NT2/D1 (cell line): ENCODE measurements at regions not wholly inside any gene's neighbourhood (a gene's known extent, or its start where the extent isn't known, plus 50 kb on each side); places are given as distances from the start of the nearest gene placed in this dataset.
"Not testable (repeated sequence)": the region's sequence is repeated elsewhere in the genome, so short reads cannot be mapped to it uniquely, and the experiment has no call there.

Experiments used
- DNase-seq: peaks from one replicate; pipeline ENCODE4 v3.0.0-alpha.2; 2011; ENCODE audit warnings: low read depth, low spot score
- H3K27me3 ChIP-seq: 2 replicates; pipeline ENCODE4 v1.6.0; 2011; ENCODE audit warnings: mild to moderate bottlenecking; ENCODE audit not compliant: insufficient read length, insufficient read depth
- H3K36me3 ChIP-seq: 2 replicates; pipeline ENCODE4 v1.6.1; 2011; ENCODE audit warnings: mild to moderate bottlenecking, low read length, mixed read lengths; ENCODE audit not compliant: insufficient read depth, insufficient read length
- H3K4me1 ChIP-seq: 2 replicates; pipeline ENCODE4 v1.5.1; 2011; ENCODE audit not compliant: insufficient read depth, insufficient read length
- H3K4me3 ChIP-seq: 2 replicates; pipeline ENCODE4 v1.5.1; 2011; ENCODE audit warnings: low read depth; ENCODE audit not compliant: insufficient read length
- H3K9ac ChIP-seq: 2 replicates; pipeline ENCODE4 v1.6.0; 2011; ENCODE audit warnings: low read depth; ENCODE audit not compliant: insufficient read length
- H3K9me3 ChIP-seq: 2 replicates; pipeline ENCODE4 v1.5.1; 2011; ENCODE audit warnings: mild to moderate bottlenecking, low read length; ENCODE audit not compliant: insufficient read depth
- SUZ12 ChIP-seq: IDR thresholded peaks from 2 replicates; pipeline ENCODE4 v1.6.1; 2011; ENCODE audit not compliant: insufficient read length, insufficient read depth; ENCODE audit errors: extremely low read depth
- YY1 ChIP-seq: IDR thresholded peaks from 2 replicates; pipeline ENCODE4 v1.6.1; 2011; ENCODE audit not compliant: insufficient read length, insufficient read depth
- ZNF274 ChIP-seq: IDR thresholded peaks from 2 replicates; pipeline ENCODE4 v1.6.1; 2011; ENCODE audit warnings: mild to moderate bottlenecking, low read depth, low read length

GRCh38 chr6:153392156-153392555 is 261.1 kb upstream of the RGS17 start:
- H3K9me3 ChIP-seq: no peaks in the 10 kb centered on the region
- no peaks in the 10 kb centered on the region for H3K36me3 ChIP-seq
- no peaks in the 10 kb centered on the region for H3K4me1 ChIP-seq
- no peak overlapping the region for H3K9ac ChIP-seq
- no peak for DNase-seq
- no peak overlapping the region for H3K4me3 ChIP-seq
- H3K27me3 ChIP-seq: no peaks in the 10 kb centered on the region
- TF ChIP-seq ZNF274 (no peak), SUZ12 (no peak), YY1 (no peak)

DNA sequence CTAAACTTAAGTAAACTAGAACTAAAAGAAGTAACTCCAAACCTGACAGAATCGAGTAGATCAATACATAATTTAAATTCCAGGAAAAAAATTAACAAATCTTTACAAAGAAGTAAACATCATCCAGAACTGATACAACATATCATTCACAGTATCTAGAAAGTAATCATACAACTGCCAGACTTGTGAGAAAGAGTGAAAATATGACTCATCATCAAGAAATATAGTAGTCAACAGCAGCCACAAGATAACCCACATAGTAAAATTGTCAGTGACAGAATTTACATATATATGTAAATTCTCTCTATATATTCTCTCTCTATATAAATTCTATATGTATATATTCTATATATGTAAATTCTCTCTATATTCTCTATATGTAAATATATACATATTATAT is 242.8 kb upstream of the RGS17 start:
- no peaks in the 10 kb centered on the region for H3K9me3 ChIP-seq
- H3K9ac ChIP-seq: no peak overlapping the region
- DNase-seq: no peak
- TF ChIP-seq ZNF274: no peak
- TF ChIP-seq SUZ12: no peak
- TF ChIP-seq YY1: no peak
- H3K4me1 ChIP-seq: no peaks in the 10 kb centered on the region
- no peaks in the 10 kb centered on the region for H3K36me3 ChIP-seq
- H3K4me3 ChIP-seq: no peak overlapping the region
- H3K27me3 ChIP-seq: no peaks in the 10 kb centered on the region

DNA sequence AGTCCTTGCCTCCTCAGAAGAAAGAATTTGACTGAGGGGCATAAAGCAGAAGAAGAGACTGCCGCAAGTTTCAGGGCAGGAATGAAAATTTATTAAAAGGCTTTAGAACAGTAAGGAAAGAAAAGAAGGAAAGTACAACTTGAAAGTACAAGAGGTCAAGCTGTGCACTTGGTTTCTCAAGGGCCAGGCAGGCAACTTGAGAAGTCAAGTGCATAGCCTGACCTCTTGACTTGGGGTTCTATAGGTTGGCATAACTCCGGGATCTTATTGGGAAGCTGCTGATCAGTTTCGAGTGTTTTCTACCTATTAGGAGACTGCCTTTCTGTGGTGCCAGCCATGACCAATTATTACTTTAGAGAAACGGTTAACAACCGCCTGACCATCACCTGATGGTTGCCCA is 237.0 kb upstream of the RGS17 start:
- no peaks in the 10 kb centered on the region for H3K9me3 ChIP-seq
- H3K4me3 ChIP-seq: no peak overlapping the region
- H3K36me3 ChIP-seq: no peaks in the 10 kb centered on the region
- no peak for TF ChIP-seq SUZ12
- TF ChIP-seq ZNF274: no peak
- no peak for TF ChIP-seq YY1
- no peak for DNase-seq
- H3K9ac ChIP-seq: no peak overlapping the region
- no peaks in the 10 kb centered on the region for H3K27me3 ChIP-seq
- no peaks in the 10 kb centered on the region for H3K4me1 ChIP-seq

- TF ChIP-seq SUZ12 (no peak), ZNF274 (no peak), YY1 (no peak)
- H3K36me3 ChIP-seq: no peaks in the 10 kb centered on the region
- no peak overlapping the region for H3K9ac ChIP-seq
- no peak for DNase-seq
- no peak overlapping the region for H3K4me3 ChIP-seq
- H3K27me3 ChIP-seq: no peaks in the 10 kb centered on the region
- no peaks in the 10 kb centered on the region for H3K9me3 ChIP-seq
- H3K4me1 ChIP-seq: no peaks in the 10 kb centered on the region
Observed at GRCh38 chr6:153367021-153367420, 235.9 kb upstream of the RGS17 start.

- TF ChIP-seq SUZ12: no peak
- H3K27me3 ChIP-seq: no peaks in the 10 kb centered on the region
- no peak overlapping the region for H3K4me3 ChIP-seq
- H3K9me3 ChIP-seq: no peaks in the 10 kb centered on the region
- H3K9ac ChIP-seq: no peak overlapping the region
- H3K36me3 ChIP-seq: no peaks in the 10 kb centered on the region
- H3K4me1 ChIP-seq: no peaks in the 10 kb centered on the region
- no peak for DNase-seq
Observed at GRCh38 chr6:153357391-153357790, 226.3 kb upstream of the RGS17 start.

- TF ChIP-seq SUZ12 (no peak), ZNF274 (no peak), YY1 (no peak)
- no peaks in the 10 kb centered on the region for H3K27me3 ChIP-seq
- no peaks in the 10 kb centered on the region for H3K9me3 ChIP-seq
- no peak for DNase-seq
- H3K4me1 ChIP-seq: no peaks in the 10 kb centered on the region
- no peak overlapping the region for H3K4me3 ChIP-seq
- no peaks in the 10 kb centered on the region for H3K36me3 ChIP-seq
- no peak overlapping the region for H3K9ac ChIP-seq
Observed at GRCh38 chr6:153340568-153340967, 209.5 kb upstream of the RGS17 start.

- TF ChIP-seq ZNF274 (no peak), YY1 (no peak), SUZ12 (no peak)
- Histone ChIP-seq H3K27me3 (no peaks in the 10 kb centered on the region), H3K9me3 (no peaks in the 10 kb centered on the region), H3K36me3 (no peaks in the 10 kb centered on the region), H3K4me1 (no peaks in the 10 kb centered on the region), H3K4me3 (no peak overlapping the region), H3K9ac (no peak overlapping the region)
- DNase-seq: no peak
Observed at GRCh38 chr6:153334121-153334520, 203.0 kb upstream of the RGS17 start.

- not testable (repeated sequence) for H3K36me3 ChIP-seq, DNase-seq
Observed at GRCh38 chr6:153331221-153331620, 200.1 kb upstream of the RGS17 start.

More at GRCh38 chr6:153331221-153331620, 200.1 kb upstream of the RGS17 start:
- H3K9me3 ChIP-seq, H3K4me3 ChIP-seq, H3K9ac ChIP-seq, H3K27me3 ChIP-seq, H3K4me1 ChIP-seq: not testable (repeated sequence)
